Kidney (tissue), 13 donors: ENCODE measurements at regions not wholly inside any gene's neighbourhood (a gene's known extent, or its start where the extent isn't known, plus 50 kb on each side); places are given as distances from the start of the nearest gene placed in this dataset.
"Not testable (repeated sequence)": the region's sequence is repeated elsewhere in the genome, so short reads cannot be mapped to it uniquely, and the experiment has no call there.

Experiments used
- DNase-seq, 5 donors: peaks; one replicate each; pipeline ENCODE4 v3.0.0-alpha.2; 2013 to 2020
- FAIRE-seq: peaks from 2 replicates; lab custom pipeline; 2012; peaks lifted over from hg19 to GRCh38; lab: Jason Lieb, UNC
- H3K27ac ChIP-seq, 2 donors: one replicate each; pipeline ENCODE4 v1.7.0; 2013; ENCODE audit warnings: low read depth in 2 of 2, low read length in 2 of 2, inconsistent platforms in 1 of 2
- H3K27me3 ChIP-seq: one replicate; pipeline ENCODE4 v1.7.1; 2013; ENCODE audit warnings: low read length, inconsistent platforms; ENCODE audit not compliant: control insufficient read depth, insufficient read depth
- H3K36me3 ChIP-seq, 3 donors: one replicate each; pipeline versions ENCODE4 v1.7.0 to v1.7.1; 2013; ENCODE audit warnings: low read length in 3 of 3, control low read depth in 1 of 3, inconsistent platforms in 1 of 3; ENCODE audit not compliant: insufficient read depth in 3 of 3, control insufficient read depth in 2 of 3
- H3K4me1 ChIP-seq, 3 donors: one replicate each; pipeline versions ENCODE4 v1.7.0 to v1.7.1; 2013; ENCODE audit warnings: low read length in 3 of 3, inconsistent platforms in 1 of 3, low read depth in 1 of 3; ENCODE audit not compliant: control insufficient read depth in 2 of 3, insufficient read depth in 2 of 3
- H3K4me3 ChIP-seq, 3 donors: one replicate each; pipeline versions ENCODE4 v1.7.0 to v1.8.1; 2013; ENCODE audit warnings: low read length in 3 of 3, control low read depth in 1 of 3, inconsistent platforms in 1 of 3
- H3K9ac ChIP-seq, 3 donors: one replicate each; pipeline versions ENCODE4 v1.7.0 to v1.7.1; 2013; ENCODE audit warnings: low read length in 3 of 3, control low read depth in 1 of 3, inconsistent platforms in 1 of 3
- H3K9me3 ChIP-seq, 3 donors: one replicate each; pipeline versions ENCODE4 v1.7.0 to v1.7.1; 2013; ENCODE audit warnings: low read length in 3 of 3, control low read depth in 1 of 3, inconsistent platforms in 1 of 3; ENCODE audit not compliant: control insufficient read depth in 2 of 3, insufficient read depth in 1 of 3
- intact Hi-C: fragments of 100-400 bp; cut with DNase I; formaldehyde crosslinking; loops from one replicate; pipeline ENCODE4 v1.11.1; 2022
- TF ChIP-seq, protein P1 (sequence below): IDR thresholded peaks from 3 replicates; pipeline ENCODE4 v1.5.1; 2012; ENCODE audit warnings: mild to moderate bottlenecking, moderate library complexity, borderline replicate concordance; ENCODE audit not compliant: insufficient read depth; ENCODE audit errors: extremely low read depth
- donor health status: control.
- donor health status: control.
- donor health status: control.
- donor health status: control.
- donor health status: control.
- donor health status: DM: yes; HTN: yes; CAD: no.
- donor health status: Normal renal cell carcinoma (clear cell type).

DNA sequence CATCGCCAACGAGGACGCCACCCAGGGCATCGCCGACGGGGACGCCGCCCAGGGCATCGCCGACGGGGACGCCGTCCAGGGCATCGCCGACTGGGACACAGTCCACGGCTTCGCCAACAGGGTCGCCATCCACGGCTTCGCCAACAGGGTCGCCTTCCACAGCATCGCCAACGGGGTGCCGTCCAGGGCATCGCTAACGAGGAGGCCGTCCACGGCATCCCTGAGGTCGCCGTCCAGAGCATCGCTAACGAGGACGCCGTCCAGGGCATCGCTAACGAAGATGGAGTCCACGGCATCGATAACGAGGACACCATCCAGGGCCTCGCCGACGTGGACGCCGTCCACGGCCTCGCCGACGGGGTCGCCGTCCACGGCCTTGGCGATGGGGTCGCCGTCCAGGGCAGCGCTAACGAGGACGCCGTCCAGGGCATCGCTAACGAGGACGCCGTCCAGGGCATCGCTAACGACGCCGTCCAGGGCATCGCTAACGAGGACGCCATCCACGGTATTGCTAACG is 947.8 kb downstream of the TUBA3C start:
- TF ChIP-seq, protein P1, sequence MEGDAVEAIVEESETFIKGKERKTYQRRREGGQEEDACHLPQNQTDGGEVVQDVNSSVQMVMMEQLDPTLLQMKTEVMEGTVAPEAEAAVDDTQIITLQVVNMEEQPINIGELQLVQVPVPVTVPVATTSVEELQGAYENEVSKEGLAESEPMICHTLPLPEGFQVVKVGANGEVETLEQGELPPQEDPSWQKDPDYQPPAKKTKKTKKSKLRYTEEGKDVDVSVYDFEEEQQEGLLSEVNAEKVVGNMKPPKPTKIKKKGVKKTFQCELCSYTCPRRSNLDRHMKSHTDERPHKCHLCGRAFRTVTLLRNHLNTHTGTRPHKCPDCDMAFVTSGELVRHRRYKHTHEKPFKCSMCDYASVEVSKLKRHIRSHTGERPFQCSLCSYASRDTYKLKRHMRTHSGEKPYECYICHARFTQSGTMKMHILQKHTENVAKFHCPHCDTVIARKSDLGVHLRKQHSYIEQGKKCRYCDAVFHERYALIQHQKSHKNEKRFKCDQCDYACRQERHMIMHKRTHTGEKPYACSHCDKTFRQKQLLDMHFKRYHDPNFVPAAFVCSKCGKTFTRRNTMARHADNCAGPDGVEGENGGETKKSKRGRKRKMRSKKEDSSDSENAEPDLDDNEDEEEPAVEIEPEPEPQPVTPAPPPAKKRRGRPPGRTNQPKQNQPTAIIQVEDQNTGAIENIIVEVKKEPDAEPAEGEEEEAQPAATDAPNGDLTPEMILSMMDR, result no peak
- Histone ChIP-seq H3K36me3 (no peaks in the 10 kb centered on the region), H3K27ac (no peak overlapping the region), H3K4me3 (no peak overlapping the region), H3K9me3 (no peaks in the 10 kb centered on the region), H3K9ac (no peak overlapping the region), H3K4me1 (no peaks in the 10 kb centered on the region), H3K27me3 (no peaks in the 10 kb centered on the region)
- DNase-seq (no peak), FAIRE-seq (no peak)
- intact Hi-C loops, result no loop called here

DNA sequence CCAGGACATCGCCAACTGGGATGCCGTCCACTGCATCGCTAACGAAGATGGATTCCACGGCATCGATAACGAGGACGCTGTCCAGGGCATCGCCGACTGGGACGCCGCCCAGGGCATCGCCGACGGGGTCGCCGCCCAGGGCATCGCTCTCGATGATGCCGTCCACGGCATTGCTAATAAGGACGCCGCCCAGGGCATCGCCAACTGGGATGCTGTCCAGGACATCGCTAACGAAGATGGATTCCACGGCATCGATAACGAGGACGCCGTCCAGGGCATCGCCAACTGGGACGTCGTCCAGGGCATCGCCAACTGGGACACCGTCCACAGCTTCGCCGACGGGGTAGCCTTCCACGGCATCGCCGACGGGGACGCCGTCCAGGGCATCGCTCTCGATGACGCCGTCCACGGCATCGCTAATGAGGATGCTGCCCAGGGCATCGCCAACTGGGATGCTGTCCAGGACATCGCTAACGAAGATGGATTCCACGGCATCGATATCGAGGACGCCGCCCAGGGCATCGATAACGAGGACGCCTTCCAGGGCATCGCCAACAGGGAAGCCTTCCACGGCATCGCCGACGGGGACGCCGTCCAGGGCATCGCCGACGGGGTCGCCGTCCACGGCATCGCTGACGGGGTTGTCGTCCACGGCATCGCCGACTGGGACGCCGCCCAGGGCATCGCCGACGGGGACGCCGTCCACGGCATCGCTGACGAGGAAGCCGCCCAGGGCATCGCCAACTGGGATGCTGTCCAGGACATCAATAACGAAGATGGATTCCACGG is 948.4 kb downstream of the TUBA3C start:
- H3K36me3 ChIP-seq, result no peaks in the 10 kb centered on the region
- no peak overlapping the region for H3K9ac ChIP-seq
- intact Hi-C loops, result no loop called here
- H3K4me1 ChIP-seq, result no peaks in the 10 kb centered on the region
- no peak overlapping the region for H3K27ac ChIP-seq
- H3K9me3 ChIP-seq, result no peaks in the 10 kb centered on the region
- TF ChIP-seq, protein P1, result no peak
- no peak overlapping the region for H3K4me3 ChIP-seq
- FAIRE-seq (no peak), DNase-seq (no peak)
- no peaks in the 10 kb centered on the region for H3K27me3 ChIP-seq

DNA sequence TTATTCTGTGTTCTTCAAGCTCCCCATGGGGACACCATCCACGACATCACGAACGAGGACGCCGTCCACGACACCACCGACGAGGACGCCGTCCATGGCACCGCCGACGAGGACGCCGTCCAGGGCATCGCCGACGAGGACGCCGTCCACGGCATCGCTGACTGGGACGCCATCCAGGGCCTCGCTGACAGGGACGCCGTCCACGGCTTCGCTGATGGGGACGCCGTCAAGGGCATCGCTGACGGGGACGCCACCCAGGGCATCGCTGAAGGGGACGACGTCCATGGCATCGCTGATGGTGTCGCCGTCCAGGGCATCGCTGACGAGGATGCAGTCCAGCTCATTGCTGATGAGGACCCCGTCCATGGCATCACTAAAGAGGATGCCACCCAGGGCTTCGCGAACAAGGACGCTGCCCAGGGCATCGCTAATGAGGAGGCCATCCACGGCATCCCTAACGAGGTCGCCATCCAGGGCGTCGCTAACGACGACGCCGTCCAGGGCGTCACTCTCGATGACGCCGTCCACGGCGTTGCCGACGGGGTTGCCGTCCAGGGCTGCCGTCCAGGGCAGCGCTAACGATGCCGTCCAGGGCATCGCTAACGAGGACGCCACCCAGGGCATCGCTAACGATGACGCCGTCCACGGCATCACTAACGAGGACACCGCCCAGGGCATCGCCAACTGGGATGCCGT is 949.2 kb downstream of the TUBA3C start:
- no peaks in the 10 kb centered on the region for H3K27me3 ChIP-seq
- H3K27ac ChIP-seq, result no peak overlapping the region
- no peak for DNase-seq
- H3K9ac ChIP-seq, result no peak overlapping the region
- H3K9me3 ChIP-seq, result no peaks in the 10 kb centered on the region
- TF ChIP-seq, protein P1, result no peak
- H3K4me1 ChIP-seq, result no peaks in the 10 kb centered on the region
- no peaks in the 10 kb centered on the region for H3K36me3 ChIP-seq
- no peak for FAIRE-seq
- H3K4me3 ChIP-seq, result no peak overlapping the region
- intact Hi-C loops, result no loop called here

DNA sequence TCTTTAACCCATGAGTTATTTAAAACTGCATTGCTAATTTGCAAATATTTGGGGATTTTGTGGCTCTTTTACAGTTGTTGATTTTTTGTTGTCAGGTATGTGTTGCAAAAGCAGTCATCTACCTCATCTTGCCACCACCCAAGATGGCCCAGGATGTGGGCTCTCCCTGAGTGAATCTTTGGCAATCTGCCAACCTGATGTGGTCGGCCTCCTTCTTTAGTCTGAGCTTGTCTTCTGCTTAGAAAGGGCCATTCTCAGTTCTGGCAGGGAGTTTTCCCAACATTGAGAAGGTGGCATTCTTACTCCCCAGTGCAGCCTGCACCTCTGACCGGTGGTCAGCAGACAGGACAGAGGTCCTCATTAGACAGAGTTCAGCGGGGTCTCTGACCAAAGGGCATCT is 957.2 kb downstream of the TUBA3C start:
- H3K36me3 ChIP-seq, intact Hi-C loops, H3K9ac ChIP-seq, H3K9me3 ChIP-seq, H3K27me3 ChIP-seq, FAIRE-seq, H3K4me3 ChIP-seq, H3K27ac ChIP-seq, DNase-seq, H3K4me1 ChIP-seq: not testable (repeated sequence)

DNA sequence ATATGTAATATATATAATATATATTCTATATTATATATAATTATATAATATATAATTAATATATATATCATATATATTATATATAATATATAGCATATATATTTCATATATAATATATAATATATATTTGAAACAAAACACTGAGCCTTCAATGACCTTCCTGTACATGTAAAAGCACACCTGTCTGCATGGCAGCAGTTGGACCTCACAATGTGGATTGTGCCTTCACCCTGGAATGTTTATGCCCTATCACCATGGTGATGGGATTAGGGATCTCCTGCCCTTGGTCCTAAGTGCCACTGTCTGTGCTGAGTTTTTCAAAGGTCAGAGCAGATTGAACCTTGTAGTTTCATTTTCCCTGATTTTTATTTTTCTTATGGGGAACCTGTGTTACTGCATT is 966.9 kb downstream of the TUBA3C start:
- H3K27me3 ChIP-seq, H3K9ac ChIP-seq, H3K27ac ChIP-seq, H3K4me1 ChIP-seq, DNase-seq, intact Hi-C loops, H3K36me3 ChIP-seq, H3K9me3 ChIP-seq, H3K4me3 ChIP-seq, FAIRE-seq: not testable (repeated sequence)

DNA sequence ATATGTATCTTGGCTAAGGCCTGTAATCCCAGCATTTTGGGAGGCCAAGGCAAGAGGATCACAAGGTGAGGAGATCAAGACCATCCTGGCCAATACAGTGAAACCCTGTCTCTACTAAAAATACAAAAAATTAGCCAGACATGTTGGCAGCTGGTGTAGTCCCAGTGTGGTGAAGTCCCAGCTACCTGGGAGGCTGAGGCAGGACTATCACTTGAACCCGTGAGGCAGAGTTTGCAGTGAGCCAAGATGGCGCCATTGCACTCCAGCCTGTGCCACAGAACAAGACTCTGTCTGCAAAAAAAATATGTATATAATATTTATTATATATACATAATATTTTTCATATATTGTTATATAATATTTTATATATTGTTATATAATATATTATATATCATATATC is 968.1 kb downstream of the TUBA3C start:
- H3K4me1 ChIP-seq, intact Hi-C loops: not testable (repeated sequence)

More for the DNA sequence above, 968.1 kb downstream of the TUBA3C start:
- H3K36me3 ChIP-seq, H3K9ac ChIP-seq, DNase-seq, H3K27ac ChIP-seq, H3K27me3 ChIP-seq, FAIRE-seq, H3K9me3 ChIP-seq, H3K4me3 ChIP-seq: not testable (repeated sequence)
